Nephron (organoid): ENCODE measurements at regions not wholly inside any gene's neighbourhood (a gene's known extent, or its start where the extent isn't known, plus 50 kb on each side); places are given as distances from the start of the nearest gene placed in this dataset.

Experiments
- H3K27ac Mint-ChIP-seq, 3 experiments: 2 replicates each; pipeline ENCODE4 v1.8.0; 2020; ENCODE audit warnings: mixed read lengths in 3 of 3, mild to moderate bottlenecking in 2 of 3, moderate library complexity in 1 of 3
- H3K27me3 Mint-ChIP-seq: 2 replicates; pipeline ENCODE4 v1.8.0; 2021; ENCODE audit warnings: low read depth, mild to moderate bottlenecking, moderate library complexity, mixed read lengths
- H3K36me3 Mint-ChIP-seq: 2 replicates; pipeline ENCODE4 v1.8.0; 2020; ENCODE audit warnings: low read depth, mixed read lengths
- H3K4me1 Mint-ChIP-seq: 2 replicates; pipeline ENCODE4 v1.8.0; 2020; ENCODE audit warnings: mixed read lengths
- H3K4me3 Mint-ChIP-seq, 3 experiments: 2 replicates each; pipeline ENCODE4 v1.8.0; 2020; ENCODE audit warnings: mild to moderate bottlenecking in 3 of 3, mixed read lengths in 3 of 3, moderate library complexity in 2 of 3
- H3K9me3 Mint-ChIP-seq: 2 replicates; pipeline ENCODE4 v1.8.0; 2020; ENCODE audit warnings: mixed read lengths
- TF ChIP-seq, protein P1 (sequence below), 3 experiments: fragments of 200-600 bp; sonication (generic); IDR thresholded peaks; one replicate each; pipeline ENCODE4 v1.5.0; 2021; ENCODE audit warnings: antibody characterized with exemption in 3 of 3; ENCODE audit not compliant: unreplicated experiment in 3 of 3

- Mint-ChIP-seq H3K9me3 (no peaks in the 10 kb centered on the region), H3K36me3 (no peaks in the 10 kb centered on the region), H3K27ac (no peak overlapping the region), H3K27me3 (no peaks in the 10 kb centered on the region), H3K4me1 (no peaks in the 10 kb centered on the region), H3K4me3 (no peak overlapping the region)
- TF ChIP-seq, protein P1, sequence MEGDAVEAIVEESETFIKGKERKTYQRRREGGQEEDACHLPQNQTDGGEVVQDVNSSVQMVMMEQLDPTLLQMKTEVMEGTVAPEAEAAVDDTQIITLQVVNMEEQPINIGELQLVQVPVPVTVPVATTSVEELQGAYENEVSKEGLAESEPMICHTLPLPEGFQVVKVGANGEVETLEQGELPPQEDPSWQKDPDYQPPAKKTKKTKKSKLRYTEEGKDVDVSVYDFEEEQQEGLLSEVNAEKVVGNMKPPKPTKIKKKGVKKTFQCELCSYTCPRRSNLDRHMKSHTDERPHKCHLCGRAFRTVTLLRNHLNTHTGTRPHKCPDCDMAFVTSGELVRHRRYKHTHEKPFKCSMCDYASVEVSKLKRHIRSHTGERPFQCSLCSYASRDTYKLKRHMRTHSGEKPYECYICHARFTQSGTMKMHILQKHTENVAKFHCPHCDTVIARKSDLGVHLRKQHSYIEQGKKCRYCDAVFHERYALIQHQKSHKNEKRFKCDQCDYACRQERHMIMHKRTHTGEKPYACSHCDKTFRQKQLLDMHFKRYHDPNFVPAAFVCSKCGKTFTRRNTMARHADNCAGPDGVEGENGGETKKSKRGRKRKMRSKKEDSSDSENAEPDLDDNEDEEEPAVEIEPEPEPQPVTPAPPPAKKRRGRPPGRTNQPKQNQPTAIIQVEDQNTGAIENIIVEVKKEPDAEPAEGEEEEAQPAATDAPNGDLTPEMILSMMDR (IDR thresholded peaks at IDR 0.05; ENCODE audit: unreplicated experiment in 3 of 3), result no peak
Observed at GRCh38 chr2:67289921-67290371, 107.2 kb upstream of the ETAA1 start.

DNA sequence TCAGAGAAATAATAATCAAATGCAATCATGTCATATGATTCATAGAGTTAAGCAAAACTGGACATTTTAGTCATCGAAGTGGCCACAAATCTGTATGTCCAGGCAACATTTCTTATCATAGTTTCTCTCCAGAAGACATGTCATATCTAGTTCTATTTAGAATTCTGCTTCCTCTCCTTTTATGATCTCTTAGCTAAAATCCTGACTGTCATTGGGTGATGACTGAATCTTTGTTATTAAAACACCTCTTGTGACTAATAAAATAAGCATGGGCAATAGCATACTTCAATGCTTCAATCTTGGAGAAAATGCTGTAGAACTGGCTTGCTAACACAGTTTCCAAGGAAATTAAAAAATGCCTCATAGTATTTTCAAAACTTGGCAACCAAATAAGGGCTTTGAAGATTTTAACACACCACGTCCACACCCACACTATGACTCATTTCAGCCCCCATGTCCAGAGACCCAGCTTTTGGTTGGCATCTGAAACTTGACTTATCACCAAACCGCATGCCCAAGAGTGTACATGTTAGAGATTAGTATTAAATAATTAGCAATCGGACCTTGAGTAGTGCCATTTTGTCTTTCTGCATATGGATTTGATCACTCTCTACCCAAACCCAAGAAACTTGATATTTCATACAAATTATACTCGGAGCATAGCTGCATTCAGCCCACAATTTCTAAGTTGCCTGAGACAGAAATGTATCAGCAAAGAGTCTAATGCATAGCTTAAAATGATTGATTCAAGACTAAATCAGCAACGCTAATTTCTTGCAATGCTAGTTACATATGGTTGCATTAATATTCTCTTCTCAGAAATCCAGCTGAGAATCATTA lies 106.5 kb upstream of the ETAA1 start:
- Mint-ChIP-seq H3K9me3 (no peaks in the 10 kb centered on the region), H3K4me1 (no peaks in the 10 kb centered on the region), H3K36me3 (no peaks in the 10 kb centered on the region), H3K4me3 (no peak overlapping the region), H3K27ac (no peak overlapping the region), H3K27me3 (no peaks in the 10 kb centered on the region)
- TF ChIP-seq, protein P1 (IDR thresholded peaks at IDR 0.05; ENCODE audit: unreplicated experiment in 3 of 3), result no peak

GRCh38 chr2:67294218-67294617 lies 102.9 kb upstream of the ETAA1 start:
- Mint-ChIP-seq H3K27me3 (no peaks in the 10 kb centered on the region), H3K9me3 (no peaks in the 10 kb centered on the region), H3K4me3 (no peak overlapping the region), H3K27ac (no peak overlapping the region), H3K4me1 (no peaks in the 10 kb centered on the region), H3K36me3 (no peaks in the 10 kb centered on the region)
- TF ChIP-seq, protein P1 (IDR thresholded peaks at IDR 0.05; ENCODE audit: unreplicated experiment in 3 of 3), result no peak

GRCh38 chr2:67295406-67295805 lies 101.7 kb upstream of the ETAA1 start:
- TF ChIP-seq, protein P1 (IDR thresholded peaks at IDR 0.05; ENCODE audit: unreplicated experiment in 3 of 3), result no peak
- Mint-ChIP-seq H3K27ac (no peak overlapping the region), H3K27me3 (no peaks in the 10 kb centered on the region), H3K36me3 (no peaks in the 10 kb centered on the region), H3K4me1 (no peaks in the 10 kb centered on the region), H3K9me3 (no peaks in the 10 kb centered on the region), H3K4me3 (no peak overlapping the region)

DNA sequence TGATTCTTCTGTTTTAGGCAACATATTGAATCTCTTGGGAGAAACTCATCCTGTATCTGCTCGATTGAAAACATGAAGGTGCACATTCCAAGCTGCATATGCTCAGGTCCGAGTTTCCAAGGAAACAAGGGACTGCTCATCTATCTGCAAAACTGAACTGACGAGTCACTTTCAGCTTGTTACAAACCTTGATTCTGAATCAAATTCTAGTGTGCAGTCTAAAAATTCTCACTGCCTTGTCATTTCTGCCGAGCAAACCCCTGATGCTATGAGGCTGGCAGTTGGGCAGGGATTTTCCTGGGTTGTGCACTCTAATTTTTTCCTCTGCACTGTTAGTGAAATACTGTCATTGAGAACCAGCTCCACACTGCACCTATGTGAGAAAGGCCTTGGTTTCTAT lies 101.3 kb upstream of the ETAA1 start:
- H3K27me3 Mint-ChIP-seq, result no peaks in the 10 kb centered on the region
- TF ChIP-seq, protein P1 (IDR thresholded peaks at IDR 0.05; ENCODE audit: unreplicated experiment in 3 of 3), result no peak
- no peak overlapping the region for H3K27ac Mint-ChIP-seq
- H3K4me3 Mint-ChIP-seq, result no peak overlapping the region
- no peaks in the 10 kb centered on the region for H3K4me1 Mint-ChIP-seq
- H3K9me3 Mint-ChIP-seq, result no peaks in the 10 kb centered on the region
- no peaks in the 10 kb centered on the region for H3K36me3 Mint-ChIP-seq
